ENCODE measurements at regions not wholly inside any gene's neighbourhood (a gene's known extent, or its start where the extent isn't known, plus 50 kb on each side); places are given as distances from the start of the nearest gene placed in this dataset.

- DNase-seq (ENCODE audit: insufficient read length, low spot score) (no peak), FAIRE-seq (no peak)
These were observed 162.6 kb downstream of the RTL3 start for GRCh38 chrX:78496483-78496882.

- DNase-seq (ENCODE audit: insufficient read length, low spot score) (no peak), FAIRE-seq (peak; percentile 95)
These were observed 165.8 kb upstream of the CYSLTR1 start for GRCh38 chrX:78493180-78493579.

- DNase-seq (ENCODE audit: insufficient read length, low spot score) (no peak), FAIRE-seq (no peak)
These were observed 149.3 kb upstream of the CYSLTR1 start for GRCh38 chrX:78476701-78477100.

- DNase-seq (ENCODE audit: insufficient read length, low spot score): no peak
- no peak for FAIRE-seq
These were observed 129.5 kb upstream of the CYSLTR1 start for GRCh38 chrX:78456909-78457308.

- DNase-seq (ENCODE audit: insufficient read length, low spot score) (no peak), FAIRE-seq (no peak)
These were observed 128.5 kb upstream of the CYSLTR1 start for GRCh38 chrX:78455901-78456300.

GRCh38 chrX:78452356-78452755 is 124.9 kb upstream of the CYSLTR1 start:
- FAIRE-seq (no peak), DNase-seq (ENCODE audit: insufficient read length, low spot score) (no peak)

- FAIRE-seq (no peak), DNase-seq (ENCODE audit: insufficient read length, low spot score) (no peak)
These were observed 110.2 kb upstream of the CYSLTR1 start for GRCh38 chrX:78437621-78438020.

GRCh38 chrX:78429172-78429571 is 101.8 kb upstream of the CYSLTR1 start:
- DNase-seq (ENCODE audit: insufficient read length, low spot score): no peak
- FAIRE-seq: no peak

- no peak for FAIRE-seq
- no peak for DNase-seq (ENCODE audit: insufficient read length, low spot score)
These were observed 61.3 kb upstream of the CYSLTR1 start for GRCh38 chrX:78388663-78389062.

GRCh38 chrX:78387364-78387763 is 60.0 kb upstream of the CYSLTR1 start:
- no peak for FAIRE-seq
- no peak for DNase-seq (ENCODE audit: insufficient read length, low spot score)

GRCh38 chrX:78384486-78384885 is 57.1 kb upstream of the CYSLTR1 start:
- FAIRE-seq (no peak), DNase-seq (ENCODE audit: insufficient read length, low spot score) (no peak)

- DNase-seq (ENCODE audit: insufficient read length, low spot score): no peak
- no peak for FAIRE-seq
These were observed 56.2 kb upstream of the CYSLTR1 start for GRCh38 chrX:78383594-78383993.

- DNase-seq (ENCODE audit: insufficient read length, low spot score) (no peak), FAIRE-seq (no peak)
These were observed 51.2 kb upstream of the CYSLTR1 start for GRCh38 chrX:78378476-78379115.
